CD8-positive, alpha-beta memory T cell (primary cell): ENCODE measurements at regions not wholly inside any gene's neighbourhood (a gene's known extent, or its start where the extent isn't known, plus 50 kb on each side); places are given as distances from the start of the nearest gene placed in this dataset.

Source experiments
- CTCF ChIA-PET: fragments of 350-600 bp; sonication (Branson Sonifier 250); formaldehyde crosslinking; loops from one replicate; lab custom pipeline; 2021; ENCODE audit warnings: antibody characterized with exemption; lab: Charles Lee
- POLR2A ChIA-PET: fragments of 350-600 bp; sonication (Branson Sonifier 250); formaldehyde crosslinking; loops from one replicate; lab custom pipeline; 2021; ENCODE audit warnings: antibody characterized with exemption; lab: Charles Lee
- DNase-seq, 5 donors: peaks; one replicate each; pipeline versions ENCODE4 v3.0.0 to v3.0.0-alpha.2; 2020 to 2022; ENCODE audit warnings: mixed read lengths in 1 of 5
- H3K27ac ChIP-seq: one replicate; pipeline ENCODE4 v1.7.0; 2013; ENCODE audit warnings: low read depth, mild to moderate bottlenecking, low read length, moderate library complexity
- H3K27me3 ChIP-seq: 2 replicates; pipeline ENCODE4 v1.7.0; 2013; ENCODE audit warnings: low read length, mild to moderate bottlenecking; ENCODE audit not compliant: insufficient read depth, poor library complexity, severe bottlenecking
- H3K36me3 ChIP-seq: 2 replicates; pipeline ENCODE4 v1.7.0; 2013; ENCODE audit warnings: mild to moderate bottlenecking, low read length, moderate library complexity; ENCODE audit not compliant: insufficient read depth
- H3K4me1 ChIP-seq: 2 replicates; pipeline ENCODE4 v1.7.0; 2013; ENCODE audit warnings: mild to moderate bottlenecking, low read length, moderate library complexity; ENCODE audit not compliant: insufficient read depth
- H3K4me3 ChIP-seq: 2 replicates; pipeline ENCODE4 v1.7.0; 2013; ENCODE audit warnings: mild to moderate bottlenecking, low read length
- H3K9me3 ChIP-seq: 2 replicates; pipeline ENCODE4 v1.7.0; 2013; ENCODE audit warnings: mild to moderate bottlenecking, low read length
- H3K27ac Mint-ChIP-seq, 8 donors: one replicate each; pipeline ENCODE4 v1.8.0; 2020 to 2021; ENCODE audit warnings: mixed read lengths in 8 of 8, mild to moderate bottlenecking in 6 of 8, inconsistent platforms in 3 of 8, moderate library complexity in 3 of 8
- H3K27me3 Mint-ChIP-seq, 2 donors: one replicate each; pipeline ENCODE4 v1.8.0; 2020 to 2021; ENCODE audit warnings: mixed read lengths in 2 of 2, mild to moderate bottlenecking in 1 of 2, moderate library complexity in 1 of 2
- H3K36me3 Mint-ChIP-seq, 3 donors: one replicate each; pipeline ENCODE4 v1.8.0; 2020 to 2021; ENCODE audit warnings: mixed read lengths in 3 of 3, inconsistent platforms in 1 of 3, mild to moderate bottlenecking in 1 of 3
- H3K4me1 Mint-ChIP-seq, 3 donors: one replicate each; pipeline ENCODE4 v1.8.0; 2020 to 2021; ENCODE audit warnings: mixed read lengths in 3 of 3, inconsistent platforms in 1 of 3, mild to moderate bottlenecking in 1 of 3
- H3K4me3 Mint-ChIP-seq, 7 donors: one replicate each; pipeline ENCODE4 v1.8.0; 2020 to 2021; ENCODE audit warnings: mixed read lengths in 7 of 7, mild to moderate bottlenecking in 6 of 7, moderate library complexity in 4 of 7, inconsistent platforms in 2 of 7
- H3K9me3 Mint-ChIP-seq, 5 donors: one replicate each; pipeline ENCODE4 v1.8.0; 2020 to 2022; ENCODE audit warnings: mixed read lengths in 5 of 5, mild to moderate bottlenecking in 3 of 5, moderate library complexity in 2 of 5, inconsistent platforms in 1 of 5

DNA sequence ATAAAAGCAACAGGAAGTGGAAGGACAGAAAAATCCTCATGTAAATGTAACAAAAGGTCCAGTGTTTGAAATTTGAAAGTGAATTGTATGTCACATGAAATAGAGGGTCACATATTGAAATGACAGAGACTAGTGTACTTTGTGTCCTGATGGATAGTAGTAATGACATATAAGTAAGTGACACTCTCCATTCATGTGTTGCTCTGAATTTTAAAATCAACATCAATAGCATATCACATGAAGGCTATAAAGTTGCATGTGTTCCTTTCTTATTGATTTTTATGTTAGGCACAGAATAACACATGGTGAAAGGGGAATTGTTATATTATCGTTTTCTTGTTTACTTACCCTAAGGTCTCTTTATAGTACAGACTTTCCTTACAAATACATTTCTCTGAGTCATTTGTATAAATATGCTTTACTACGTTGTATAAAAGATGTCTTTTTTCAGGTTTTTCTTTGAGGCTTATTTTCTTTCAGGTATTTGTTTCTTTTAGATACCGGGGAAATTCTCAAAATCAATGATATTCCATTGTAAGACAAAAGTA is 104.6 kb upstream of the CACNA2D1 start:
- no peak overlapping the region for H3K27ac Mint-ChIP-seq
- no peaks in the 10 kb centered on the region for H3K27me3 ChIP-seq
- H3K36me3 Mint-ChIP-seq = no peaks in the 10 kb centered on the region
- POLR2A ChIA-PET = no interaction called here
- H3K4me3 ChIP-seq = no peak overlapping the region
- H3K36me3 ChIP-seq = no peaks in the 10 kb centered on the region
- H3K4me1 ChIP-seq = no peaks in the 10 kb centered on the region
- no peak overlapping the region for H3K27ac ChIP-seq
- no peaks in the 10 kb centered on the region for H3K4me1 Mint-ChIP-seq
- H3K9me3 ChIP-seq = no peaks in the 10 kb centered on the region
- H3K4me3 Mint-ChIP-seq = no peak overlapping the region
- CTCF ChIA-PET = no interaction called here
- peaks cover 0 to 6% (median 3%) of the 10 kb centered on the region in 5 donors for H3K9me3 Mint-ChIP-seq
- DNase-seq = no peak
- H3K27me3 Mint-ChIP-seq = peaks cover 0 to 4% of the 10 kb centered on the region in 2 donors

DNA sequence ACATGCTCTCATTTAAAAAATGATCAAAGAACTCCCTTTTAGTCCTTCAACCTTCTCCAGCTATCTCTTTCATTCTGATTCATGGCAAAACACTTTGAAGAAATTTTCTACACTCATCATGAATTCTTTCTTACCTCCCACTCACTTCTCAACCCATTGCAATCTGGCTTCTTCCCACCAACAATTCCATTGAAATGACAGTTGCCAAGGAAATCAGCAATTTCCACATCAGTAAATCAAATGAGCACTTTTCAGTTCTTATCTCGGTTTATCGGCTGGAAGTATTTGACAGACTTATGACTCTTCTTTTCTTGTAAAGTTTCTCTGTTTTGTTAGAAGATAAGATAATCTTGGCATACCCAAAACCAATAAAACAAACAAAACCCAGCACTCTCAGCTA is 99.1 kb upstream of the CACNA2D1 start:
- peaks cover 0 to 2% of the 10 kb centered on the region in 2 donors for H3K27me3 Mint-ChIP-seq
- H3K36me3 Mint-ChIP-seq = no peaks in the 10 kb centered on the region
- H3K9me3 Mint-ChIP-seq = peaks cover 0 to 11% (median 0%) of the 10 kb centered on the region in 5 donors
- CTCF ChIA-PET = no interaction called here
- H3K4me3 Mint-ChIP-seq = no peak overlapping the region
- Histone ChIP-seq H3K27ac (no peak overlapping the region), H3K9me3 (no peaks in the 10 kb centered on the region), H3K4me1 (no peaks in the 10 kb centered on the region), H3K27me3 (no peaks in the 10 kb centered on the region), H3K4me3 (no peak overlapping the region), H3K36me3 (no peaks in the 10 kb centered on the region)
- H3K4me1 Mint-ChIP-seq = no peaks in the 10 kb centered on the region
- DNase-seq = no peak
- POLR2A ChIA-PET = no interaction called here
- H3K27ac Mint-ChIP-seq = no peak overlapping the region

DNA sequence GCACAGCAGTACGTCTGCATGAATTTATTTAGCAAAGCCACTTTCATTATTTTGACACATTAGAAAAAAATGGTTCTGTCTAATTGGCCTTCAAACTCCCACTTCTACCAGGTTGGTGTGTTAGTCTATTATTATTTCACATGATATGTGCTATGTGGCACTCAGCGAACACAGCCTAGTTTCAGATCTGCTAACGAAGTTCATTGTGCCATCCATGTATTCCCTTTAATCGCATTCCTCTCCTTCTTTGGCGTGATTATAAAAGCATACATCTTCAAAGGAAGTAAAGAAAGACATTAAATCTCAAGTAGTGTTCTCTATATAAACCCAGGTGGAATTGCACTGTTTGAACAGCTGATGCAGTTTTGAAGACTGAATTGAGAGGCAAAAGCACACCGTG is 96.4 kb upstream of the CACNA2D1 start:
- no peaks in the 10 kb centered on the region for H3K27me3 ChIP-seq
- CTCF ChIA-PET = no interaction called here
- Mint-ChIP-seq H3K27me3 (peaks cover 0 to 2% of the 10 kb centered on the region in 2 donors), H3K4me1 (no peaks in the 10 kb centered on the region), H3K36me3 (no peaks in the 10 kb centered on the region), H3K9me3 (peaks cover 0 to 8% (median 2%) of the 10 kb centered on the region in 5 donors), H3K4me3 (no peak overlapping the region), H3K27ac (no peak overlapping the region)
- no peaks in the 10 kb centered on the region for H3K9me3 ChIP-seq
- POLR2A ChIA-PET = no interaction called here
- H3K4me3 ChIP-seq = no peak overlapping the region
- DNase-seq = no peak
- no peaks in the 10 kb centered on the region for H3K36me3 ChIP-seq
- no peaks in the 10 kb centered on the region for H3K4me1 ChIP-seq
- no peak overlapping the region for H3K27ac ChIP-seq

DNA sequence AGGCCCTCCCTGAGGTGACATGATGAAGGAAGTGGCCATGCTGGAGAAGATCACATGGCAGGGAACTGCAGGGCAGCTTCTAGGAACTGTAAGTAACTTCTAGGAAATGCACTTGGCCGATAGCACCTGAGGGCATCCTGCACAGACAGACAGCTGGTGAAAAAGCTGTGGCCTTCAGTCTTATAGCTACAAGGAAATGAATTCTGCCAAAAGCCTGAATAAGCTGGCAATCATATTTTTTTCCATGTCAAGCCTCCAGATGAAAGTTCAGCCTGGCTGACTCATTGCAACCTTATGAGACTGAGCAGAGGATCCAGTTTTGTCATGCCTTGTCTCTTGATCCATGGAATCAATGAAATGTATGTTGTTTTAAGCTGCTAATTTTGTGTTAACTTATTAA is 91.1 kb upstream of the CACNA2D1 start:
- Mint-ChIP-seq H3K27ac (no peak overlapping the region), H3K4me3 (no peak overlapping the region), H3K9me3 (peaks cover 0 to 8% (median 0%) of the 10 kb centered on the region in 5 donors), H3K4me1 (no peaks in the 10 kb centered on the region), H3K36me3 (peaks cover 0 to 1% (median 0%) of the 10 kb centered on the region in 3 donors), H3K27me3 (peaks cover 0 to 1% of the 10 kb centered on the region in 2 donors)
- Histone ChIP-seq H3K27ac (no peak overlapping the region), H3K36me3 (no peaks in the 10 kb centered on the region), H3K9me3 (no peaks in the 10 kb centered on the region), H3K4me3 (no peak overlapping the region), H3K27me3 (no peaks in the 10 kb centered on the region), H3K4me1 (no peaks in the 10 kb centered on the region)
- no peak for DNase-seq
- ChIA-PET POLR2A (no interaction called here), CTCF (no interaction called here)

DNA sequence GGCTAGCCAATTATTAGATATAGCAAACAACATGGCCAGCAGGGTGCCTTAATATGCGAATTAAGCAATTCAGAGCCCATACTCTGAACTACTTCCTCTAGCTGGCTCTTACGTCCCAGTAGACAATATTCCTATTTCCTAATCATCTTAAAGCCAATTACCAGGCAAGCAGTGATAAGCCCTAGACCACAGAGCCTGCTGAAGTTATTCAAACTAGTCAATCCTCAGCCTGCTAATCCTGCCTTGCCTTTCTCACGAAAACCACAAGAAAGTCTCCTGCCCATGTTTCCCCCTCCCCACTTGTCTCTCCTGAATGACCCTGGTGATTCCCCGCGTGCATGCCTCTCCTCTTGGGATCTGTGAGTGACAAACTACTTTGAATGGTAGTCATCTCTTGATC is 86.8 kb upstream of the CACNA2D1 start:
- H3K27ac ChIP-seq = no peak overlapping the region
- H3K9me3 Mint-ChIP-seq = peaks cover 0 to 6% (median 0%) of the 10 kb centered on the region in 5 donors
- H3K4me1 Mint-ChIP-seq = no peaks in the 10 kb centered on the region
- ChIA-PET POLR2A (no interaction called here), CTCF (no interaction called here)
- no peaks in the 10 kb centered on the region for H3K36me3 ChIP-seq
- H3K4me1 ChIP-seq = no peaks in the 10 kb centered on the region
- no peak overlapping the region for H3K4me3 Mint-ChIP-seq
- DNase-seq = no peak
- H3K27me3 ChIP-seq = no peaks in the 10 kb centered on the region
- peaks cover 0 to 1% (median 0%) of the 10 kb centered on the region in 3 donors for H3K36me3 Mint-ChIP-seq
- peaks cover 0 to 1% of the 10 kb centered on the region in 2 donors for H3K27me3 Mint-ChIP-seq
- H3K9me3 ChIP-seq = no peaks in the 10 kb centered on the region
- H3K27ac Mint-ChIP-seq = no peak overlapping the region
- no peak overlapping the region for H3K4me3 ChIP-seq

DNA sequence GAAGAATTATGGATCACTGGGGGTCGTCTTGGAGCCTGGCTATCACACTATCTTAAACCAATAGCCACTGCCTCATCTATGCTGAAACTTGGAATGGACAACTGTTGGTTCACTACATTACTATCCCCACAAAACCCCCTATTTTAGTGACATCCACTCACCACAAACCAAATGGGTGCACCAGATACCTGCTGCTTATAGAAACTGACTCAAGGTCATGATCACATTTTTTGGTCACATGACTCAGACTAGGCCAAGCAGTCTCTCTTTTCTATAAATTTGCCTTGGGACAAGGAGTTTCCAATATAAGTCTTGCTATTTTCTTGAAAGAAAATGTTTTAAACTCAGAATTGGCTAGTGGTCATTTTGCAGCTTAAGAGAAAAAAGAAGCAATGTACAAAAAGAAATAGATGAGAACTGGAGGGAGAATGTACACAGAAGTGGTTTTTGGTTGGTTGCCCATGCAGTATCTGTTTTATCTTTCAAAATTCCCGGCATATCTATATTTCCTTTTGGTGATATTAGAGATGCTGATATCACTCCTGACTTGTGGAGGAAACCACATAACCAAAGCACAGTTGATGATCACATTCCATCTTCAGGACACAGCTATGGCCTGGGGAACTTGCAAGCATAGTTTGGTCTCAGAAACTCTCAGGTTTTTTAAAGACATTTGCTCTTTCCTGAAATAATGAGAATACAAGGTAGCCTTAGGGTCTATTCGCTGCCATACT is 85.2 kb upstream of the CACNA2D1 start:
- Histone ChIP-seq H3K4me3 (no peak overlapping the region), H3K4me1 (no peaks in the 10 kb centered on the region), H3K9me3 (no peaks in the 10 kb centered on the region), H3K36me3 (no peaks in the 10 kb centered on the region), H3K27me3 (no peaks in the 10 kb centered on the region), H3K27ac (no peak overlapping the region)
- Mint-ChIP-seq H3K4me3 (no peak overlapping the region), H3K9me3 (peaks cover 0 to 7% (median 0%) of the 10 kb centered on the region in 5 donors), H3K4me1 (no peaks in the 10 kb centered on the region), H3K36me3 (peaks cover 0 to 1% (median 0%) of the 10 kb centered on the region in 3 donors), H3K27me3 (peaks cover 0 to 1% of the 10 kb centered on the region in 2 donors), H3K27ac (no peak overlapping the region)
- ChIA-PET CTCF (no interaction called here), POLR2A (no interaction called here)
- no peak for DNase-seq

DNA sequence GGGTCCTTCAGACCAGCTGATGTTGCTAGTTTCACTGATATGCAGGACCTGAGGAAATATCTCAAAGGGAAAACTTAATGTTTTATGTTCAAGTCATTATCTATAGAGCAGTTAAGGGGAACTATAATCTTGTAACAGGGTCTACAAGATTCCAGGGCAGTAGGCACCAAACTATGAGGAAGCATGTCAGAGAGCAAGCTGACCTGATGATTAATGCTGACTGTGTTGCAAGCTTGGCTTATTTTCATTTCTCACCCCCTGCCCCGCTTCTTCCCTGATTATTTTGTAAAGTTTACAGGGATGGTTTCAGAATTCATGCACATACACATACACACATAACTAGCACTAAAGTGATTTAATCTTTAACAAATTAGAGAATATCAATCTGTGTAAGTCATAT is 84.3 kb upstream of the CACNA2D1 start:
- peaks cover 0 to 12% (median 0%) of the 10 kb centered on the region in 5 donors for H3K9me3 Mint-ChIP-seq
- H3K4me3 Mint-ChIP-seq = no peak overlapping the region
- no peak for DNase-seq
- Histone ChIP-seq H3K4me1 (no peaks in the 10 kb centered on the region), H3K4me3 (no peak overlapping the region), H3K27ac (no peak overlapping the region), H3K36me3 (no peaks in the 10 kb centered on the region), H3K27me3 (no peaks in the 10 kb centered on the region), H3K9me3 (no peaks in the 10 kb centered on the region)
- peaks cover 0 to 1% (median 0%) of the 10 kb centered on the region in 3 donors for H3K36me3 Mint-ChIP-seq
- H3K27me3 Mint-ChIP-seq = peaks cover 0 to 1% of the 10 kb centered on the region in 2 donors
- H3K27ac Mint-ChIP-seq = no peak overlapping the region
- H3K4me1 Mint-ChIP-seq = no peaks in the 10 kb centered on the region
- ChIA-PET POLR2A (no interaction called here), CTCF (no interaction called here)

DNA sequence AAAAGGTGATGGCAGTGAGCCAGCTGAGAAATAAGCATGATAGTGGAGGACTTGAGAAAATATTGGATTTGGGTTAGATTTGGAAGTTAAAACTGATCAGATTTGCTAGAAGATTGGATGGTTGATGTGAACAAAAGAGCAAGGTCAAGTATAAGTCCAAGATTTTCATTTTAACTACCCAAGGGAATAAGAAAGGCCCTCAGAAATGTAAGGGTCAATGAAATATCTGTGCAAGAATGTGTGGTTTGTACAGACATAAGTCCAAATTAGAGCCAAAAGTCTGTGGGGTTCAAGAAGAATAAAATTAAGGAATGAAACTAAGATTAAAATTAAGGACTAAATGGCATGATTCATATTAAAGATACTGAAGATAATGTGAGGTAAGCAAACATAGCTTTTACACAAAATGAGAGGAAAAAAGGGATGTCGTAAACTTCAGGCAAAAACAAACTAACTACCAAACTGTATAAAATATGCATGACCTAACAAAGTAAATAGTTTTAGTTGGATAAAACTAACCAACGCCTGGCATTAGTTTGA is 78.4 kb upstream of the CACNA2D1 start:
- CTCF ChIA-PET = no interaction called here

More for the DNA sequence above, 78.4 kb upstream of the CACNA2D1 start:
- Mint-ChIP-seq H3K4me3 (no peak overlapping the region), H3K9me3 (peaks cover 0 to 8% (median 0%) of the 10 kb centered on the region in 5 donors), H3K4me1 (no peaks in the 10 kb centered on the region), H3K27ac (no peak overlapping the region), H3K27me3 (peaks cover 0 to 2% of the 10 kb centered on the region in 2 donors), H3K36me3 (no peaks in the 10 kb centered on the region)
- POLR2A ChIA-PET = no interaction called here
- no peak for DNase-seq
- H3K27ac ChIP-seq = no peak overlapping the region
- H3K9me3 ChIP-seq = no peaks in the 10 kb centered on the region
- no peak overlapping the region for H3K4me3 ChIP-seq
- H3K4me1 ChIP-seq = no peaks in the 10 kb centered on the region
- H3K27me3 ChIP-seq = no peaks in the 10 kb centered on the region
- H3K36me3 ChIP-seq = no peaks in the 10 kb centered on the region
